ENCODE measurements at regions not wholly inside any gene's neighbourhood (a gene's known extent, or its start where the extent isn't known, plus 50 kb on each side); places are given as distances from the start of the nearest gene placed in this dataset.

- TF ChIP-seq EZH2phosphoT487 (IDR thresholded peaks at IDR 0.05; ENCODE audit: borderline replicate concordance, low read length) (no peak), CTCF (IDR thresholded peaks at IDR 0.05; ENCODE audit: low read depth, low read length, poor library complexity, severe bottlenecking) (no peak)
- no peaks in the 10 kb centered on the region for H3K9me2 ChIP-seq (replicated peaks; ENCODE audit: control insufficient read depth, low read length)
- peaks cover 3% of the 10 kb centered on the region; the same call in 1 of the 2 replicates for H3K27me3 ChIP-seq (ENCODE audit: control insufficient read depth, low read length)
- no peaks in the 10 kb centered on the region for H3F3A ChIP-seq (ENCODE audit: control insufficient read depth, insufficient read depth)
- no peak overlapping the region for H3K27ac ChIP-seq (ENCODE audit: low read depth, low read length)
- H4K20me1 ChIP-seq (ENCODE audit: control insufficient read depth, insufficient read depth, low read depth, low read length): no peaks in the 10 kb centered on the region
- H3K4me3 ChIP-seq (ENCODE audit: low read length): no peak overlapping the region
- no peaks in the 10 kb centered on the region for H3K4me1 ChIP-seq (ENCODE audit: control insufficient read depth, low read length)
- H3K4me2 ChIP-seq (ENCODE audit: low read length): no peak overlapping the region
- H3K9me3 ChIP-seq (ENCODE audit: control insufficient read depth, insufficient read depth, low read length): no peaks in the 10 kb centered on the region
- H3K79me2 ChIP-seq (ENCODE audit: control insufficient read depth, low read length): no peaks in the 10 kb centered on the region
- no peaks in the 10 kb centered on the region for H3K36me3 ChIP-seq (ENCODE audit: control insufficient read depth, low read length)
Measured at GRCh38 chr11:116542406-116542805, 230.4 kb downstream of the BUD13 start.

GRCh38 chr11:116541460-116541859 lies 231.3 kb downstream of the BUD13 start:
- no peaks in the 10 kb centered on the region for H3K9me3 ChIP-seq (ENCODE audit: control insufficient read depth, insufficient read depth, low read length)
- no peak overlapping the region for H3K4me2 ChIP-seq (ENCODE audit: low read length)
- H3F3A ChIP-seq (ENCODE audit: control insufficient read depth, insufficient read depth): no peaks in the 10 kb centered on the region
- no peak for TF ChIP-seq EZH2phosphoT487 (IDR thresholded peaks at IDR 0.05; ENCODE audit: borderline replicate concordance, low read length)
- TF ChIP-seq CTCF (IDR thresholded peaks at IDR 0.05; ENCODE audit: low read depth, low read length, poor library complexity, severe bottlenecking): no peak
- H3K4me1 ChIP-seq (ENCODE audit: control insufficient read depth, low read length): no peaks in the 10 kb centered on the region
- no peaks in the 10 kb centered on the region for H4K20me1 ChIP-seq (ENCODE audit: control insufficient read depth, insufficient read depth, low read depth, low read length)
- H3K36me3 ChIP-seq (ENCODE audit: control insufficient read depth, low read length): no peaks in the 10 kb centered on the region
- H3K4me3 ChIP-seq (ENCODE audit: low read length): no peak overlapping the region
- no peak overlapping the region for H3K27ac ChIP-seq (ENCODE audit: low read depth, low read length)
- no peaks in the 10 kb centered on the region for H3K79me2 ChIP-seq (ENCODE audit: control insufficient read depth, low read length)
- H3K9me2 ChIP-seq (replicated peaks; ENCODE audit: control insufficient read depth, low read length): no peaks in the 10 kb centered on the region
- peaks cover 3% of the 10 kb centered on the region; the same call in 1 of the 2 replicates for H3K27me3 ChIP-seq (ENCODE audit: control insufficient read depth, low read length)

- Histone ChIP-seq H3K4me1 (ENCODE audit: control insufficient read depth, low read length) (no peaks in the 10 kb centered on the region), H3K9me3 (ENCODE audit: control insufficient read depth, insufficient read depth, low read length) (no peaks in the 10 kb centered on the region), H3K79me2 (ENCODE audit: control insufficient read depth, low read length) (no peaks in the 10 kb centered on the region), H3K4me3 (ENCODE audit: low read length) (no peak overlapping the region), H3K36me3 (ENCODE audit: control insufficient read depth, low read length) (no peaks in the 10 kb centered on the region), H3K4me2 (ENCODE audit: low read length) (no peak overlapping the region), H4K20me1 (ENCODE audit: control insufficient read depth, insufficient read depth, low read depth, low read length) (no peaks in the 10 kb centered on the region), H3K27me3 (ENCODE audit: control insufficient read depth, low read length) (peaks cover 3% of the 10 kb centered on the region; the same call in 1 of the 2 replicates), H3K27ac (ENCODE audit: low read depth, low read length) (no peak overlapping the region), H3F3A (ENCODE audit: control insufficient read depth, insufficient read depth) (no peaks in the 10 kb centered on the region), H3K9me2 (replicated peaks; ENCODE audit: control insufficient read depth, low read length) (no peaks in the 10 kb centered on the region)
- TF ChIP-seq EZH2phosphoT487 (IDR thresholded peaks at IDR 0.05; ENCODE audit: borderline replicate concordance, low read length) (no peak), CTCF (IDR thresholded peaks at IDR 0.05; ENCODE audit: low read depth, low read length, poor library complexity, severe bottlenecking) (no peak)
Measured at GRCh38 chr11:116540645-116541304, 232.0 kb downstream of the BUD13 start.

Measured in DOHH2 (cell line).